CD4-positive, alpha-beta memory T cell (primary cell): ENCODE measurements at regions not wholly inside any gene's neighbourhood (a gene's known extent, or its start where the extent isn't known, plus 50 kb on each side); places are given as distances from the start of the nearest gene placed in this dataset.

Experiments
- CTCF ChIA-PET: fragments of 350-600 bp; sonication (Branson Sonifier 250); formaldehyde crosslinking; loops from one replicate; lab custom pipeline; 2021; ENCODE audit warnings: inconsistent platforms; ENCODE audit not compliant: partially characterized antibody; lab: Charles Lee
- POLR2A ChIA-PET: fragments of 350-600 bp; sonication (Branson Sonifier 250); formaldehyde crosslinking; loops from one replicate; lab custom pipeline; 2021; ENCODE audit not compliant: partially characterized antibody; lab: Charles Lee
- DNase-seq, 5 donors: peaks; one replicate each; pipeline versions ENCODE4 v3.0.0 to v3.0.0-alpha.2; 2020 to 2022; ENCODE audit warnings: mixed read lengths in 1 of 5
- H3K27ac ChIP-seq: one replicate; pipeline ENCODE4 v1.7.0; 2013; ENCODE audit warnings: low read depth, low read length
- H3K27me3 ChIP-seq: 2 replicates; pipeline ENCODE4 v1.7.0; 2013; ENCODE audit warnings: mild to moderate bottlenecking, low read length, moderate library complexity; ENCODE audit not compliant: insufficient read depth
- H3K36me3 ChIP-seq: 2 replicates; pipeline ENCODE4 v1.7.0; 2013; ENCODE audit warnings: mild to moderate bottlenecking, low read length, moderate library complexity; ENCODE audit not compliant: insufficient read depth
- H3K4me1 ChIP-seq: 2 replicates; pipeline ENCODE4 v1.7.0; 2013; ENCODE audit warnings: mild to moderate bottlenecking, low read length, moderate library complexity; ENCODE audit not compliant: insufficient read depth
- H3K4me3 ChIP-seq, 2 donors: one replicate each; pipeline ENCODE4 v1.7.0; 2013; ENCODE audit warnings: low read length in 2 of 2, mild to moderate bottlenecking in 1 of 2
- H3K9me3 ChIP-seq, 2 donors: one replicate each; pipeline ENCODE4 v1.7.0; 2013; ENCODE audit warnings: low read length in 2 of 2, control low read depth in 1 of 2; ENCODE audit not compliant: control insufficient read depth in 1 of 2
- H3K27ac Mint-ChIP-seq, 7 donors: one replicate each; pipeline ENCODE4 v1.8.0; 2020 to 2021; ENCODE audit warnings: mixed read lengths in 7 of 7, mild to moderate bottlenecking in 6 of 7, inconsistent platforms in 3 of 7, moderate library complexity in 3 of 7
- H3K27me3 Mint-ChIP-seq, 2 donors: one replicate each; pipeline ENCODE4 v1.8.0; 2020 to 2021; ENCODE audit warnings: mixed read lengths in 2 of 2
- H3K36me3 Mint-ChIP-seq, 2 donors: one replicate each; pipeline ENCODE4 v1.8.0; 2020 to 2021; ENCODE audit warnings: mixed read lengths in 2 of 2, inconsistent platforms in 1 of 2, mild to moderate bottlenecking in 1 of 2
- H3K4me1 Mint-ChIP-seq, 4 donors: one replicate each; pipeline ENCODE4 v1.8.0; 2020 to 2021; ENCODE audit warnings: mixed read lengths in 4 of 4, mild to moderate bottlenecking in 1 of 4
- H3K4me3 Mint-ChIP-seq, 8 donors: one replicate each; pipeline ENCODE4 v1.8.0; 2020 to 2021; ENCODE audit warnings: mixed read lengths in 8 of 8, mild to moderate bottlenecking in 7 of 8, moderate library complexity in 6 of 8, inconsistent platforms in 3 of 8
- H3K9me3 Mint-ChIP-seq, 8 donors: one replicate each; pipeline ENCODE4 v1.8.0; 2020 to 2021; ENCODE audit warnings: mixed read lengths in 8 of 8, mild to moderate bottlenecking in 5 of 8, inconsistent platforms in 3 of 8, moderate library complexity in 1 of 8
- intact Hi-C: fragments of 100-400 bp; cut with micrococcal nuclease; formaldehyde crosslinking; loops from one replicate; pipeline ENCODE4 v1.15.1; 2023

DNA sequence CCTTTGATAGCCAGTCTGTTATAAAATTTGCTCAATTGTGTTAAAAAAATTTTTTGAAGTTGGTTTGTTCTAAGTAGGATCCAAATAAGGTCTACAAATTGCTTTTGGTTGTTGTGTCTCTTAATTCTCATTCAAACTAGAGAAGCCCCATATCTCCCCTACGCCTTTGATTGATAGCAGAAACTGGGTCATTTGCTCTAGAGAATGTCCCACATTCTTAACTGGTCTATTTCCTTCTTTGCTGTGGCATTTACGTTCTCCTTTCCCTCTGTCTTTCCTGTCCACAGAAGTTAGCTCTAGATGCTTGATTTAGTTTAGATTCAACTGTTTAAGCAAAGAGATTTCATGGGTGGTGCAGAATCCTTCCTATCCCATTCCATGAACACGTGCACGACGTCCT, 174.6 kb upstream of the SVIL start:
- H3K36me3 ChIP-seq, result no peaks in the 10 kb centered on the region
- peaks cover 6% of the 10 kb centered on the region for H3K4me1 ChIP-seq
- intact Hi-C loops, result no loop called here
- Mint-ChIP-seq H3K27ac (peak overlapping the region in 2 of 7 donors; percentile 3 to 5), H3K4me1 (peaks cover 0 to 24% (median 5%) of the 10 kb centered on the region in 4 donors), H3K36me3 (no peaks in the 10 kb centered on the region), H3K4me3 (no peak overlapping the region), H3K9me3 (peaks cover 0 to 9% (median 0%) of the 10 kb centered on the region in 8 donors), H3K27me3 (peaks cover 5 to 16% of the 10 kb centered on the region in 2 donors)
- H3K27ac ChIP-seq, result no peak overlapping the region
- no peaks in the 10 kb centered on the region for H3K27me3 ChIP-seq
- no peak overlapping the region for H3K4me3 ChIP-seq
- CTCF ChIA-PET, result no interaction called here
- no peaks in the 10 kb centered on the region for H3K9me3 ChIP-seq
- POLR2A ChIA-PET, result no interaction called here
- DNase-seq, result no peak

GRCh38 chr10:29807163-29807806, 172.5 kb upstream of the SVIL start:
- Histone ChIP-seq H3K4me1 (peaks cover 5% of the 10 kb centered on the region), H3K9me3 (no peaks in the 10 kb centered on the region), H3K27me3 (no peaks in the 10 kb centered on the region), H3K27ac (no peak overlapping the region), H3K4me3 (no peak overlapping the region), H3K36me3 (no peaks in the 10 kb centered on the region)
- intact Hi-C loops, result no loop called here
- Mint-ChIP-seq H3K4me1 (peaks cover 0 to 22% (median 5%) of the 10 kb centered on the region in 4 donors), H3K36me3 (no peaks in the 10 kb centered on the region), H3K27me3 (peaks cover 1 to 18% of the 10 kb centered on the region in 2 donors), H3K4me3 (no peak overlapping the region), H3K27ac (no peak overlapping the region), H3K9me3 (peaks cover 0 to 14% (median 0%) of the 10 kb centered on the region in 8 donors)
- POLR2A ChIA-PET, result no interaction called here
- no peak for DNase-seq
- CTCF ChIA-PET, result no interaction called here

DNA sequence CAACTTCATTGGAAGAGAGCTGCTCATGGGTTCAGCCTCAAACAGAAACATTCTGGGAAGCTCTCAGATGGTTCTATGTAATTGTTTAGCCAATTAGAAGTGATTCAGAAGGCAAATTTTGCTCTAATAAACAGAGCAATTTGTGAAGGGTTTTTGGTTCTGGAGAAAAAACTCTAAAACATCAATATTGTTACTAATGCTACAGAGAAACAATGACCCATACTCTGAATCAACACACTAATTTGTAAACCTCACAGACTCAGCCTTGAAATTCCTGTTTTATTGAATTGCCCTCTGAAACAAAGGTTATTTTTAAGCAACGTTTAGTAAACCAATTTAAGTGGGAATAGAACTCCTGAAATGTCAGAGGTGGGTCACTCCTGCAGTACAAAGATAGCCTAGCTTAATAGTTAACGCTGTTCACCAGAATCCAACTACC, 171.6 kb upstream of the SVIL start:
- no peaks in the 10 kb centered on the region for H3K36me3 ChIP-seq
- H3K4me3 ChIP-seq, result no peak overlapping the region
- CTCF ChIA-PET, result no interaction called here
- Mint-ChIP-seq H3K27ac (no peak overlapping the region), H3K36me3 (no peaks in the 10 kb centered on the region), H3K4me3 (no peak overlapping the region), H3K4me1 (peaks cover 0 to 14% (median 2%) of the 10 kb centered on the region in 4 donors), H3K9me3 (peaks cover 0 to 14% (median 0%) of the 10 kb centered on the region in 8 donors), H3K27me3 (peaks cover 1 to 19% of the 10 kb centered on the region in 2 donors)
- intact Hi-C loops, result no loop called here
- H3K27ac ChIP-seq, result no peak overlapping the region
- DNase-seq, result no peak
- H3K9me3 ChIP-seq, result no peaks in the 10 kb centered on the region
- H3K27me3 ChIP-seq, result no peaks in the 10 kb centered on the region
- no peaks in the 10 kb centered on the region for H3K4me1 ChIP-seq
- POLR2A ChIA-PET, result no interaction called here

- no peaks in the 10 kb centered on the region for H3K27me3 ChIP-seq
- intact Hi-C loops, result no loop called here
- H3K9me3 Mint-ChIP-seq, result peaks cover 0 to 14% (median 0%) of the 10 kb centered on the region in 8 donors
- H3K4me3 ChIP-seq, result no peak overlapping the region
- peaks cover 0 to 6% (median 2%) of the 10 kb centered on the region in 4 donors for H3K4me1 Mint-ChIP-seq
- peaks cover 3 to 15% of the 10 kb centered on the region in 2 donors for H3K27me3 Mint-ChIP-seq
- POLR2A ChIA-PET, result no interaction called here
- no peaks in the 10 kb centered on the region for H3K9me3 ChIP-seq
- H3K27ac Mint-ChIP-seq, result no peak overlapping the region
- no peak for DNase-seq
- H3K36me3 Mint-ChIP-seq, result no peaks in the 10 kb centered on the region
- CTCF ChIA-PET, result interaction anchor here (0.5 kb wide), 1 partner anchor 27 kb away, joined by 3 read pairs; no protein-coding TSS in a partner anchor
- no peaks in the 10 kb centered on the region for H3K36me3 ChIP-seq
- H3K4me1 ChIP-seq, result no peaks in the 10 kb centered on the region
- H3K27ac ChIP-seq, result no peak overlapping the region
- H3K4me3 Mint-ChIP-seq, result no peak overlapping the region
These were observed 170.5 kb upstream of the SVIL start for GRCh38 chr10:29805134-29805723.

- no peaks in the 10 kb centered on the region for H3K9me3 ChIP-seq
- DNase-seq, result no peak
- peaks cover 0 to 11% (median 0%) of the 10 kb centered on the region in 8 donors for H3K9me3 Mint-ChIP-seq
- no peaks in the 10 kb centered on the region for H3K4me1 ChIP-seq
- peaks cover 0 to 2% (median 0%) of the 10 kb centered on the region in 4 donors for H3K4me1 Mint-ChIP-seq
- ChIA-PET POLR2A (no interaction called here), CTCF (no interaction called here)
- no peaks in the 10 kb centered on the region for H3K36me3 Mint-ChIP-seq
- H3K27ac Mint-ChIP-seq, result no peak overlapping the region
- peaks cover 3 to 15% of the 10 kb centered on the region in 2 donors for H3K27me3 Mint-ChIP-seq
- intact Hi-C loops, result no loop called here
- no peaks in the 10 kb centered on the region for H3K36me3 ChIP-seq
- H3K4me3 ChIP-seq, result no peak overlapping the region
- no peaks in the 10 kb centered on the region for H3K27me3 ChIP-seq
- no peak overlapping the region for H3K4me3 Mint-ChIP-seq
- no peak overlapping the region for H3K27ac ChIP-seq
These were observed 169.5 kb upstream of the SVIL start for GRCh38 chr10:29804025-29804852.

- ChIA-PET POLR2A (no interaction called here), CTCF (no interaction called here)
- Histone ChIP-seq H3K9me3 (no peaks in the 10 kb centered on the region), H3K27me3 (no peaks in the 10 kb centered on the region), H3K27ac (no peak overlapping the region), H3K4me1 (no peaks in the 10 kb centered on the region), H3K36me3 (no peaks in the 10 kb centered on the region), H3K4me3 (no peak overlapping the region)
- Mint-ChIP-seq H3K9me3 (peaks cover 0 to 11% (median 0%) of the 10 kb centered on the region in 8 donors), H3K4me1 (peaks cover 0 to 2% (median 0%) of the 10 kb centered on the region in 4 donors), H3K27me3 (peaks cover 1 to 12% of the 10 kb centered on the region in 2 donors), H3K27ac (no peak overlapping the region), H3K4me3 (no peak overlapping the region), H3K36me3 (no peaks in the 10 kb centered on the region)
- intact Hi-C loops, result no loop called here
- DNase-seq, result no peak
These were observed 167.4 kb upstream of the SVIL start for GRCh38 chr10:29802171-29802570.
